GM12878 (cell line): ENCODE measurements at regions not wholly inside any gene's neighbourhood (a gene's known extent, or its start where the extent isn't known, plus 50 kb on each side); places are given as distances from the start of the nearest gene placed in this dataset.

Experiments
- ATAC-seq: fragments of 200-7000 bp; cut with Tn5 transposase; 3 replicates; pipeline ENCODE4 v1.9.1; 2020; ENCODE audit warnings: mild to moderate bottlenecking, moderate library complexity
- BruUV-seq: library from RNA; stranded (reverse); fragments of 400-500 nt; replicated peaks from 2 replicates; lab custom pipeline; 2021; lab: Mats Ljungman, UMichigan
- CTCF ChIA-PET: fragments of 300-600 bp; sonication (Branson Sonifier 250); formaldehyde crosslinking; extraction: SDS; loops from one replicate; lab custom pipeline; 2021; ENCODE audit warnings: inconsistent platforms; lab: Yijun Ruan, JAX
- POLR2A ChIA-PET: fragments of 350-600 bp; formaldehyde crosslinking; extraction: SDS; loops from one replicate; lab custom pipeline; 2021; ENCODE audit warnings: inconsistent platforms; lab: Charles Lee
- RAD21 ChIA-PET: fragments of 300-600 bp; sonication (Branson Sonifier 250); formaldehyde crosslinking; loops from one replicate; lab custom pipeline; 2023; ENCODE audit warnings: antibody characterized with exemption; ENCODE audit not compliant: unreplicated experiment; lab: Charles Lee
- SMC1A ChIA-PET: fragments of 300-600 bp; sonication (Branson Sonifier 250); formaldehyde crosslinking; loops from one replicate; lab custom pipeline; 2023; ENCODE audit not compliant: unreplicated experiment, uncharacterized antibody; lab: Charles Lee
- DNase-seq: peaks from one replicate; pipeline ENCODE4 v3.0.0-alpha.2; 2011; ENCODE audit warnings: low read depth, low spot score
- FAIRE-seq: peaks from 3 replicates; lab custom pipeline; 2011; peaks lifted over from hg19 to GRCh38; lab: Jason Lieb, UNC
- H2AFZ ChIP-seq: 2 replicates; pipeline ENCODE4 v1.6.0; 2011; ENCODE audit warnings: low read depth, low read length, control low read depth; ENCODE audit not compliant: control insufficient read depth
- H3K27ac ChIP-seq: 2 replicates; pipeline ENCODE4 v1.5.1; 2011; ENCODE audit warnings: control low read depth; ENCODE audit not compliant: control insufficient read depth, insufficient read depth
- H3K27me3 ChIP-seq, 2 experiments: replicated peaks in 1 of 2; 2 replicates each; pipeline versions ENCODE4 v1.6.0 to v1.6.1; 2011; ENCODE audit warnings: low read length in 1 of 2; ENCODE audit not compliant: control insufficient read depth in 2 of 2, insufficient read depth in 2 of 2
- H3K36me3 ChIP-seq, 2 experiments: 2 replicates each; pipeline ENCODE4 v1.5.1; 2011; ENCODE audit warnings: low read length in 1 of 2; ENCODE audit not compliant: control insufficient read depth in 2 of 2, insufficient read depth in 2 of 2
- H3K4me1 ChIP-seq: 2 replicates; pipeline ENCODE4 v1.6.1; 2011; ENCODE audit warnings: mild to moderate bottlenecking, low read length, moderate library complexity, mixed read lengths; ENCODE audit not compliant: control insufficient read depth, insufficient read depth
- H3K4me2 ChIP-seq: 2 replicates; pipeline ENCODE4 v1.6.0; 2011; ENCODE audit warnings: control low read depth; ENCODE audit not compliant: control insufficient read depth, insufficient read depth
- H3K4me3 ChIP-seq: fragments of 200-600 bp; sonication (generic); 2 replicates; pipeline ENCODE4 v1.5.1; 2016
- H3K79me2 ChIP-seq: 2 replicates; pipeline ENCODE4 v1.6.0; 2011; ENCODE audit warnings: low read length; ENCODE audit not compliant: control insufficient read depth, insufficient read depth
- H3K9ac ChIP-seq: 2 replicates; pipeline ENCODE4 v1.8.0; 2011; ENCODE audit warnings: low read length, control low read depth, mixed read lengths; ENCODE audit not compliant: control insufficient read depth, insufficient read depth
- H3K9me3 ChIP-seq: replicated peaks from 3 replicates; pipeline ENCODE4 v1.5.1; 2011; ENCODE audit warnings: mild to moderate bottlenecking, low read length; ENCODE audit not compliant: control insufficient read depth, insufficient read depth
- H4K20me1 ChIP-seq: 2 replicates; pipeline ENCODE4 v1.6.0; 2011; ENCODE audit not compliant: control insufficient read depth, insufficient read depth
- CBX3 ChIP-seq: fragments of 200-600 bp; sonication (generic); IDR thresholded peaks from 2 replicates; pipeline ENCODE4 v1.6.1; 2016; ENCODE audit warnings: low read depth, borderline replicate concordance
- EP300 ChIP-seq, 2 experiments: fragments of 150-350 bp in 1 of 2; IDR thresholded peaks; 2 replicates each; pipeline ENCODE4 v1.6.1; 2011 to 2012; ENCODE audit warnings: low read depth in 2 of 2, low read length in 2 of 2, borderline replicate concordance in 1 of 2, improper control_type of control experiment in 1 of 2, inconsistent platforms in 1 of 2; ENCODE audit not compliant: control insufficient read depth in 1 of 2
- HDAC6 ChIP-seq: fragments of 200-600 bp; sonication (generic); IDR thresholded peaks from one replicate; pipeline ENCODE4 v1.8.0; 2017; ENCODE audit warnings: antibody characterized with exemption; ENCODE audit not compliant: unreplicated experiment
- IRF4 ChIP-seq: IDR thresholded peaks from 2 replicates; pipeline ENCODE4 v1.6.1; 2011; ENCODE audit warnings: low read depth, low read length
- MEF2A ChIP-seq: IDR thresholded peaks from 2 replicates; pipeline ENCODE4 v1.6.1; 2011; ENCODE audit warnings: low read depth, mild to moderate bottlenecking, low read length, moderate library complexity; ENCODE audit not compliant: insufficient read depth
- MXI1 ChIP-seq: fragments of 150-350 bp; IDR thresholded peaks from 2 replicates; pipeline ENCODE4 v1.6.1; 2011; ENCODE audit warnings: low read depth, mild to moderate bottlenecking, inconsistent platforms, low read length, improper control_type of control experiment
- MYC ChIP-seq: IDR thresholded peaks from 2 replicates; pipeline ENCODE4 v1.6.1; 2011; ENCODE audit warnings: mild to moderate bottlenecking, low read length, moderate library complexity, inconsistent platforms; ENCODE audit not compliant: insufficient read depth, insufficient replicate concordance, insufficient read length, severe bottlenecking
- PKNOX1 ChIP-seq: fragments of 450-650 bp; IDR thresholded peaks from 2 replicates; pipeline ENCODE4 v1.6.1; 2016; ENCODE audit warnings: mild to moderate bottlenecking
- RB1 ChIP-seq: fragments of 450-650 bp; formaldehyde crosslinking; IDR thresholded peaks from 2 replicates; pipeline ENCODE4 v1.6.1; 2017; ENCODE audit warnings: mild to moderate bottlenecking, borderline replicate concordance
- SMC3 ChIP-seq: IDR thresholded peaks from 2 replicates; pipeline ENCODE4 v1.6.1; 2011; ENCODE audit warnings: low read length, improper control_type of control experiment, borderline replicate concordance
- SP1 ChIP-seq: IDR thresholded peaks from one replicate; pipeline ENCODE4 v1.6.1; 2011; ENCODE audit warnings: low read depth, low read length
- USF2 ChIP-seq: IDR thresholded peaks from 2 replicates; pipeline ENCODE4 v1.6.1; 2011; ENCODE audit warnings: low read depth, low read length, improper control_type of control experiment, borderline replicate concordance
- WGBS: methylation state at CpG from one replicate; pipeline ENCODE4 v1.1.6; 2016; ENCODE audit warnings: low lambda C conversion rate; ENCODE audit not compliant: insufficient replicate concordance, insufficient coverage; ENCODE audit errors: missing lambda C conversion rate; 5-methylcytosine and 5-hydroxymethylcytosine counted together
- in situ Hi-C: fragments of 300-500 bp; cut with MboI; formaldehyde crosslinking; loops from 9 replicates; pipeline ENCODE4 v1.14.3; 2018; ENCODE audit warnings: mixed read lengths
- intact Hi-C: fragments of 100-400 bp; cut with micrococcal nuclease; formaldehyde crosslinking; loops from one replicate; pipeline ENCODE4 v1.14.2; 2022; ENCODE audit not compliant: unreplicated experiment

GRCh38 chr14:84544486-84545131 is 985.3 kb upstream of the FLRT2 start:
- no peak for FAIRE-seq
- intact Hi-C loops, result no loop called here
- Histone ChIP-seq H3K27ac (no peak overlapping the region), H3K4me3 (no peak overlapping the region), H3K9me3 (no peaks in the 10 kb centered on the region), H3K36me3 (no peaks in the 10 kb centered on the region), H3K4me1 (no peaks in the 10 kb centered on the region), H3K27me3 (no peaks in the 10 kb centered on the region), H3K4me2 (no peak overlapping the region), H2AFZ (no peak overlapping the region), H4K20me1 (no peaks in the 10 kb centered on the region), H3K9ac (no peak overlapping the region), H3K79me2 (no peaks in the 10 kb centered on the region)
- no peak for DNase-seq
- ChIA-PET SMC1A (no interaction called here), RAD21 (no interaction called here), POLR2A (no interaction called here), CTCF (no interaction called here)
- ATAC-seq, result no peak
- no TSS peak for BruUV-seq
- TF ChIP-seq IRF4 (no peak), MXI1 (no peak), SMC3 (no peak), SP1 (no peak), HDAC6 (no peak), MEF2A (no peak), MYC (no peak), RB1 (no peak), USF2 (no peak), PKNOX1 (no peak), EP300 (IDR thresholded peaks at IDR 0.05; ENCODE audit: borderline replicate concordance in 1 of 2, control insufficient read depth in 1 of 2, low read depth in 2 of 2, low read length in 2 of 2) (no peak), CBX3 (no peak)
- in situ Hi-C loops, result no loop called here
- WGBS, result 2% methylated on average over 6 of the region's 6 CpGs
